Embryonic facial prominence (tissue), 1 donor: ENCODE measurements at regions not wholly inside any gene's neighbourhood (a gene's known extent, or its start where the extent isn't known, plus 50 kb on each side); places are given as distances from the start of the nearest gene placed in this dataset.

ENCODE experiments used
- DNase-seq: peaks from one replicate; pipeline ENCODE4 v3.0.0-alpha.2; 2016; ENCODE audit errors: extremely low spot score

DNA sequence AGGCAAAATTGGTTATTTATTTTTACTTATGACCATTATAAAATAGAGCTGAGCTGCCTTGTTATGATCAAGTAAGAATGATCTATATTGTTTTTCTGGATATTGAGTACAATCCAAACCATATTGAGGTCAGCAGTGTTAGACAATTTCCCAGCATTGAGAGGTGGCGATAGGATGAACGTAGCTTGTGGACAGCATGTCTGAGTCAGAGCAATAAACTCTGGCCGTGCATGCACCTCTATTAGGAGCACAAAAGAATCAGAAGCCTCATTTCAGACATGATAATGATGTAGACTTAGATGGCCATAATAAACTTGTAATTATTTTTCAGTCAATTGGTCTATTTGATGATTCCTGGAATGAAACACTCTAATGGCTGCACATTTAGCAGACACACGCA, 491.6 kb downstream of the RIT2 start:
- no peak for DNase-seq

DNA sequence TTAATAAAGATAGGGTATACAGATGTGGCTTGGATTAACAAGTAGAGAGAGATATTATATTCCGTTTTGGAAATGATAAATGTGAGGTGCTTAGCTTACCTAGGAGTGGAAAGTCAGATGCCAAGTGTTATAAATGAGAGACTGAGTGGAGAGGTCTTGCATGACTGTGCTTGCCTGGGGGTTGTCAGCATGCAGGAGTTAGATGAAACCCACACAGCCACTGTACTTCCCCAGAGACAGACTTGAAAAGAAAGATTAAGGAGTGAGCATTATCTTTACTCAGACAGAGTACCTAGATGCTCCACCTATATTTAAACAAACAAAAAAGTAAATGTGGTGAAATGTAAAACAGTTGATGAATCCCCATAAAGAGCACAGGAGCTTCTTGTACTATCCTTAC, 482.7 kb downstream of the RIT2 start:
- no peak for DNase-seq

DNA sequence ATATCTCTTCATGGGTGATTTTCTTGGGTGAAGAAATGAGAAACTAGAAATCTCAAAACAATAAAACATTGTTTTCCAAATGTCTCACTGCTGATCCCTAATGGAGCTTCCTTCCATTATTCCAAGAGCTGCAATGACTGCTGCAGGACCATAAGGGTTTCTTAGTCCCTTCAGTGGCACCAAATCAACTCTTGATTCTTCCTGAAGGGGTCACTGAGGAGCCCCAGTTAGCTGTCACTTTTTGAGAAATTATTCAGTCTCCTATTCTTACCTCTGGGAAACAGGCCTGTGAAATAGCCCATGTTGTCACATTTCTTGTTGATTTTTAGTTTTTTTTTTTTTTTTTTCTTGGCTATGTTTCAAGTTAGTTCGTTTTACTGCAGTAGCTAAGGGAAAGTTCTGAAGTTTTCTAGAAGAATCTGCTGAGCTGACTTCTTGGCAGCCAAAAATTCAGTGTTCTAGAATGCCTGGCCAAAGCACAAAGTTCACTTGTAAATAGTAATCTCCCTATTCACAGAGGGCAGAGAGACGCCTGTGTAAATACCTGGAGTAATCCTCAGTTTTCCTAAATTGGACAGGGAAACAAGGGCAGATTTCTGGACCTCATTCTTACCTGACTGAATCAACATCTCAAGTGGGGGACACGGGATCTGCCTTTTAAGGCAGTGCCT, 480.0 kb downstream of the RIT2 start:
- no peak for DNase-seq

DNA sequence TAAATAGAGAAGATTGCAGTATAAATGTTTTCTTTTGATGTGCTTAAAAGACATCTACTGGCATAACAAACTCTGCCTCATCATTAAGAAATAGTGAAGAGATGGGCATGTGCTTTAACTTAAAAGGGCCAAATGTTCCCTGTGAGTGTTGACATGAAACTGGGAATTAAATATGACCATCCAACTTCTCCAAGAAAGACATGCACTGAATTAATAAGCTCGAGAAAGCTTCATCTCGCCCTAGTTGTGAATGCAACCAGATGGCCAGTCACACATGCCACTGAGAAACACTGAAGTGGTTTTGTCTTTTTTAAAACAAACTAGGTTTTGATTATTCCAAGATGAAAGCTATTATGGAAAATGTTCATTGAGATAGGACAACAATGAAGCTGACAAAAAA, 479.2 kb downstream of the RIT2 start:
- no peak for DNase-seq

DNA sequence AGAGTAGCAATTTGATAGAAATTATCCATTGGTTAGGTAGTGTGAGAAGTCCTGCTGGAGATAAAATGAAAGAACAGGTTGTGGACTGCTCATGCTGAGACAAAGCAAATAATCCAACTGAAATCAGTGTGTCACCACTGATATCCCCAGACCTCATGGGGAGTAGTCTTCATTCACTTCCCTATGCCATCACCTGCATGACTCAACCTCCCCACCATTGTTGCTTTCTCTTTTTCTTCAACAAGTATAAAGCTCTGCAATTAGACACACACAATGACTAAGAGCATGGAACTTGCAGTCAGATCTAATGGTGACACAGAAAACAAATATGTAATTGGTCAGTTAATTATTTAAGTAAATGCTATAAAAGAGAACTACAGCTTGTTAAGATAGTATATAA, 475.3 kb downstream of the RIT2 start:
- no peak for DNase-seq

DNA sequence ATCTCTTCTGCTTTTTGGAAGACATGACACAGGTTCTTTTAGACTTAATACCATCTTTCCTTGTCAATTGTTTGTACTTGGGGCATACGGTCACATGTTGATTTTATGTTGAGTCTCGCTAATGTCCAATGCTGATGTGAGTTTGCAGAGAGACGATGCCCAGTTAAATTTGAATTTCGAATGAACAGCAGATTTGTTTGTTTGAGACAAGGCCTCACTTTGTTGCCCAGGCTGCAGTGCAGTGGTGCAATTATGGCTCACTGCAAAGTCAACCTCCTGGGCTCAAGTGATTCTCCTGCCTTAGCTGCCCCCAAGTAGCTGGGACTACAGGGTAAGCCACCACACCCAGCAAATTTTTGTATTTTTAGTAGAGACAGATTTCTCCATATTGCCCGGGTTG, 473.5 kb downstream of the RIT2 start:
- no peak for DNase-seq

DNA sequence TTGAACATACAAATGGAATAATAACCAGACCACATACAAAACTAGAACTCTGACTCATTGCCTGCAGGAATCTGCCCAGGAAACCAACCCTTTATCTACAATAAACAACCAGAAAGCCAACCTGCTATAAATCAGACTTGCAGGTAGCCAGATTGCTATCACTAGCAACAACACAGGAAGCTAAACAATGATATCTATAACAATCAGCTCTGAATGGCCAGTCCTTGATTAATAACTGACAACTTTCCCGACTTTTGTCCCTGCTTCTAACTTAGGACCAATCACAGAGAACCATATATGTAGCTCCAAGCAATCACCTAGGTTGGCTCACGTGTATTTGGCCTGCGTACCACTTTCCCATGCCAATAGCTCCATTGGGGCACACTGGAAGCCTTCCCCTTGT, 470.8 kb downstream of the RIT2 start:
- no peak for DNase-seq

DNA sequence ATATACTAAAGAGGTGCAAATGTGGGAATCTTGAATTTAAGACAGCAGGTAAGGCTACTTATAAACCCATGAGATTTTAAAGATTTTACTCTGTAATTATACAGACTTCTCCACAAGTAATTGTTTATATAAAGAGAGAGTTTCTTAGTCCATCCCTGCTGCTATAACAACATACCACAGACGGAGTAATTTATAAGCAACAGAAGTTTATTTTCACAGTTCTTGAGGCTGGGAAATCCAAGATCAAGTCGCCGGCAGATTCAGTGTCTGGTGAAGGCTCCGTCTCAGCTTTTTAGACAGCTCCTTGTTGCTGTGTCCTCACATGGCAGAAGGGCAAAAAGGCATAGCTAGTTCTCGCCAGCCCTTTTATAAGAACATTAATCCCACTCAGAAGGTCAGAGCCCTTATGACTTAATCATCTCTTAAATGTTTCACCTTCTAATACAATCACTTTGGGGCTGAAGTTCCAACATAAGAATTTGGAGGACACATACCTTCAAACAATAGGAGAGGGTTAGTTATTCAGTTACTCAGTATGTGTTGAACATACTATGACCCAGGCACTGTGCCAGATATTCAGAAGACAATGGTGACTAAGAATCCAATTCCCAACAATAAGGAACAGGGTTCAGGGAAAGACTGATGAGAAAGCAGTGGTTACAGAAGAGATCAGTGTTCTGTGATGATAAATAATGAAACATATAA, 466.0 kb downstream of the RIT2 start:
- DNase-seq = no peak

DNA sequence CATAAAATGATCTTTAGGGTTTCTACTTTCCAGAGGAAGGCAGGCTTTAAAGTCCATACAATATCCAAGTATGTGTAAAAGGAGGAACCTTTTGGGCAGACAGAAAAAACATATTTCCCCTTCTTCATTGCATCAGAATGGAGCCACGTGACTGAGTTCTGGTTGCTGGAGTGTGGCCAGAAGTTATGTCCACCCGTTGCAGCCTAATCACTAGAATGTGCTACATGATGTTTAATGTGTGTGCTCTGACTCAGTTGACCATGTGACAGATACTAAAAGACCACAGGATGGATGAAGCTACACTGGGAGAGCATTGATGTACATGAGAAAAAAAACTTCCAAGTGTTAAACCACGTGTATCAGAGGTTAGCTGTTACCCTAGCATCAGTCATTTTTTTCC, 460.9 kb downstream of the RIT2 start:
- DNase-seq = no peak

DNA sequence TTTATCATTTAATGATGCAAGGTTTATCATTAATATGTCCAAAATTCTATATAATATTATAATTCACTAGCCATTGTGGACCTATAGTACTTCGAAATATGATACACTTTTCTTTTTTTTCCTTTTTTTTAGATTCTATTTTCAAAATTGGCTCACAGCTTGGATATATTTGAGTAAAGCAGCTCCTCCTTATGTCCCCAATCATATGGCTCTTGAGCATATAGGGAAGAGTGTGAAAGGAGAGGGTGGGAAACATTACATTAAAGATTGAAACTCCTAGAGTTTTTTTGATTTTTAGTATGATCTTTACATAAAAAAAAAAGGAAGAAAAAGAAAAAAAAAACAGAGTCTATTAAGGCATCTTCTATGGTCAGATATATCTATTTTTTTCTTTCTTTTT, 457.9 kb downstream of the RIT2 start:
- no peak for DNase-seq

DNA sequence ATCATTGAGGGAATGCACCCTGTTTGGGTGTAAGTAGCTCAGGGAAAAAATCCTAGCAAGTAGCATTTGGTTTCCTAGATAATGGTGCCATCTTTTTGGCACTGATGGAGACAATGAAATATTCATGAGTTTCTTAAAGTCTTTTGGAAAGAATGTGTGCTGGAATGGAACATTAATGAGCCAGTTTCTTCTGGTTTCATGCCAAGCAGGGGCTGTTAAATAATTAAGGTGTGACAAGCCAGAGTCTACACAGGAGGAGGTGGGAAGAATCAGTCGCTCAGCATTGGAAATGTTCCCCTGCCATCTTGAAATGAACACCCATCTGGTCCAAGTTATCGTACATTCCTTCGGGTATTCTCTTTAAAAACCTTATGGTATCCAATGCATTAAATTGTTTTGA, 457.3 kb downstream of the RIT2 start:
- no peak for DNase-seq

DNA sequence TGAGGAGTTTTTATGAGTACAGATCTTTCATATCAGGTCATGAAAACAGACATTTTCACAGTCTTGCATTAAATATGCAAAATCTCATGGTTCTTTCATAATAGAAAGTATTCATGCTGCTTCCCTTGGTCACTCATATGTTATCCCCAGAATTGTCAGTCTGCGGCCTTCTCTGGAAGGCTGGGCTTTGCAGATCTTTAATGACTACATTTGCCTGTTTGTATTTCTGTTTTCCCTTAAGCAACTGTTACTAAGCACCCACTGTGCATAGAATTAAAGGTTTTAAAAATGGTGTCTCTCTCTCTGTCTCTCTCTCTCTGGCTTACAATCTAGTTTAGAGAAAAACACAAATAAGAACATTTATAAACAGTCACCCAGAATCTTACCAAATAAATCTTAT, 456.3 kb downstream of the RIT2 start:
- no peak for DNase-seq

DNA sequence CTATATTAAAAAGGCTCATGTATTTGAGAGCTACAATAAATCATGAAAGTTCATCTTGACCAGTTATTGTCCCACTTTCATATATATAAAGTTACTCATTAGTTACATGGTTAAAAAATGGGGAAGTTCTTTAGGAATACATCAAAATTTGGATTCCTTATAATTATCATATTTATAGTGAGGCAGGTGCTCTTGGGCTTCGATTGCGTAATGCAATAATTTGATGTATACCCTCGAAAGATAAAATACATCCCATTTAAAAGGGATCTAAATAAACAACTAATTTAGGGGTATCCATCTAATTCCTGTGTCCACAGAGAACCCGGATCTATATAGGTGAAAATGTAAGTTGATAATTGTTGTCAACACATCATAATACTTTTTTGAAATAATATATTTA, 444.6 kb downstream of the RIT2 start:
- no peak for DNase-seq

DNA sequence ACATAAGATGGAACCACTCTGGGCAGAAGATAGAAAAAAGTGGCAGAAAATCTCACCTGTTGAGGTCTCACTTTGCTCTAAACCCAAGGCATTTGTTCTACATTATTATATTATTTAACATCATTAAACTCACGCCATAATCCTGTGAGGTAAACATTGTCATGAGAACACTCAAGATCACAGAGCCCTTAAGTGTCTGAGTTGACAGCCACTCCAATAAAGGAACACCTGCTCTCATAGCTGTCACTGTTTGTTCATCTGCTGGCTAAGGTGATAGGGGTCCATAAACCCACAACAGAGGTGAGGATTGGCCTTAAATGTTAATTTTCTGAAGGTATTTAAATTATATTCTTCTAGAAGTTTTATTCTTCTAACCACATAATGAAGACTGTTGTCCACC, 439.7 kb downstream of the RIT2 start:
- no peak for DNase-seq

DNA sequence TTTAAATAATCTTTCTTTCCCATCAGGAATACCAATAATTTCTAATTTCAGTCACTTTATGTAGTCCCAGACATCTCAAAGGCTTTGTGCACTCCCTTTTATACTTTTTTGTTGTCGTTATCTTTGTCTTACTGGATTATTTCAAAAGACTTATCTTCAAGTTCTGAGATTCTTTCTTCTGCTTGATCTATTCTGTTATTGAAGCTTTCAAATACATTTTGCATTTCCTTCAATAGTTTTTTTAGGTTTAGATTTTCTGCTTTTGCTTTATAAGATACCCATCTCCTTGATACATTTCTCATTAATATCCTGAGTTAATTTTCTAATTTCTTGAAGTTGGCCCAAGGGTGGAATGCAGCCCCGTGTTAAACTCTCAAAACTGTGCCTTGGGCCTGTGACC, 432.4 kb downstream of the RIT2 start:
- DNase-seq = no peak

DNA sequence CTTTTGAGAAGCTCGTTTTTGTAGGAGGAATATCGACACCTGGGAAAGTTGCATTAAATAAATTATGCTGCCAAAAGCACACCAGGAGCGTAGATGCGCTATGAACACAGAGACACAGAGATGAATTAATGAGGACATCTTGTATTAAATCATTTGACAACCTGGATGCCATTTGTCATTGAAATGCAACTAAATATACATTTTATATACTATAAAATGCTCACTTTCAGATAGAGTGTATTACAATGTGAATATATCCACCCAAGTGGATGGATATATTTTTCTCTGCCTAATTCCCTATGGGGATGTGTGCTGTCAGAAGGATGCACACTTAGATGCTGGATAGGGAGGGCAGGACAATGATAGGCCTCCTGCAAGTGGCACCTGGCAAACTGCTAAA, 426.2 kb downstream of the RIT2 start:
- no peak for DNase-seq
